HCT116 (cell line): ENCODE measurements at regions not wholly inside any gene's neighbourhood (a gene's known extent, or its start where the extent isn't known, plus 50 kb on each side); places are given as distances from the start of the nearest gene placed in this dataset.

ENCODE experiments used
- ATAC-seq: fragments of 200-7000 bp; cut with Tn5 transposase; 2 replicates; pipeline ENCODE4 v1.9.1; 2020; ENCODE audit warnings: mild to moderate bottlenecking, moderate library complexity
- BruUV-seq: library from RNA; stranded (reverse); fragments of 400-500 nt; replicated peaks from 2 replicates; lab custom pipeline; 2021; lab: Mats Ljungman, UMichigan
- CTCF ChIA-PET: fragments of 300-600 bp; sonication (Branson Sonifier 250); formaldehyde crosslinking; loops from one replicate; lab custom pipeline; 2021; ENCODE audit warnings: antibody characterized with exemption; lab: Charles Lee
- POLR2A ChIA-PET: fragments of 300-600, 350-600 bp; sonication (Branson Sonifier 250); formaldehyde crosslinking; loops from one replicate; lab custom pipeline; 2021; ENCODE audit warnings: antibody characterized with exemption; lab: Charles Lee
- RAD21 ChIA-PET, 2 experiments: fragments of 300-600 bp; sonication (Branson Sonifier 250); formaldehyde crosslinking; loops; one replicate each; lab custom pipeline; 2023; ENCODE audit warnings: low total read pairs in 2 of 2; ENCODE audit not compliant: uncharacterized antibody in 2 of 2, unreplicated experiment in 2 of 2, low non-redundant PET in 1 of 2; lab: Charles Lee
- DNase-seq: peaks from one replicate; pipeline ENCODE4 v3.0.0-alpha.2; 2010; ENCODE audit warnings: low read depth, low spot score
- H2AFZ ChIP-seq: fragments of 200-600 bp; shearing (Covaris generic), sonication (generic); 2 replicates; pipeline ENCODE4 v1.6.1; 2017; ENCODE audit warnings: low read depth, mixed run types, mixed read lengths, antibody characterized with exemption, low read length; ENCODE audit not compliant: poor library complexity, severe bottlenecking
- H3K27ac ChIP-seq: 2 replicates; pipeline ENCODE4 v1.5.1; 2012; ENCODE audit warnings: low read depth, low read length
- H3K27me3 ChIP-seq: fragments of 200-600 bp; sonication (generic); 2 replicates; pipeline ENCODE4 v1.6.1; 2016; ENCODE audit warnings: mixed run types, low read length, mixed read lengths; ENCODE audit not compliant: insufficient read depth
- H3K36me3 ChIP-seq, 2 experiments: fragments of 200-500 bp in 1 of 2; fragments of 200-600 bp in 1 of 2; sonication (Bioruptor generic) in 1 of 2; sonication (generic) in 1 of 2; 2 replicates each; pipeline versions ENCODE4 v1.5.1 to v1.6.1; 2014 to 2016; ENCODE audit warnings: low read length in 2 of 2, inconsistent platforms in 1 of 2, mixed read lengths in 1 of 2, mixed run types in 1 of 2; ENCODE audit not compliant: insufficient read depth in 2 of 2, control insufficient read depth in 1 of 2
- H3K4me1 ChIP-seq, 2 experiments: fragments of 200-600 bp in 1 of 2; sonication (generic) in 1 of 2; 2 replicates each; pipeline versions ENCODE4 v1.5.1 to v1.6.1; 2012 to 2017; ENCODE audit warnings: low read length in 2 of 2, inconsistent platforms in 1 of 2, mild to moderate bottlenecking in 1 of 2, mixed read lengths in 1 of 2, mixed run types in 1 of 2, moderate library complexity in 1 of 2; ENCODE audit not compliant: insufficient read depth in 2 of 2, control insufficient read depth in 1 of 2
- H3K4me2 ChIP-seq: fragments of 200-600 bp; sonication (generic); 2 replicates; pipeline ENCODE4 v1.6.1; 2017; ENCODE audit warnings: mixed run types, low read length, mixed read lengths
- H3K4me3 ChIP-seq, 2 experiments: fragments of 200-600 bp in 1 of 2; sonication (generic) in 1 of 2; replicated peaks in 1 of 2; 2 replicates each; pipeline ENCODE4 v1.5.1; 2011 to 2016; ENCODE audit warnings: low read length in 2 of 2, control low read depth in 1 of 2, low read depth in 1 of 2, mild to moderate bottlenecking in 1 of 2, mixed read lengths in 1 of 2, mixed run types in 1 of 2
- H3K79me2 ChIP-seq: fragments of 200-600 bp; sonication (generic); 2 replicates; pipeline ENCODE4 v1.6.1; 2017; ENCODE audit warnings: mild to moderate bottlenecking, mixed run types, low read length, moderate library complexity, mixed read lengths; ENCODE audit not compliant: insufficient read depth
- H3K9ac ChIP-seq: fragments of 200-600 bp; sonication (generic); 2 replicates; pipeline ENCODE4 v1.6.1; 2016; ENCODE audit warnings: low read length, mixed read lengths
- H3K9me2 ChIP-seq: fragments of 200-600 bp; sonication (generic), shearing (Covaris generic); 2 replicates; pipeline ENCODE4 v1.6.1; 2017; ENCODE audit warnings: mixed run types, mild to moderate bottlenecking, moderate library complexity; ENCODE audit not compliant: insufficient read depth
- H3K9me3 ChIP-seq, 2 experiments: fragments of 200-500 bp in 1 of 2; fragments of 200-600 bp in 1 of 2; sonication (Bioruptor generic) in 1 of 2; sonication (generic) in 1 of 2; 2 replicates each; pipeline ENCODE4 v1.6.1; 2014 to 2017; ENCODE audit warnings: low read length in 2 of 2, mixed read lengths in 2 of 2, inconsistent platforms in 1 of 2, low read depth in 1 of 2, mild to moderate bottlenecking in 1 of 2, mixed run types in 1 of 2, moderate library complexity in 1 of 2; ENCODE audit not compliant: control insufficient read depth in 1 of 2, insufficient read depth in 1 of 2
- H4K20me1 ChIP-seq: fragments of 200-600 bp; sonication (generic), shearing (Covaris generic); 2 replicates; pipeline ENCODE4 v1.6.1; 2017; ENCODE audit warnings: mixed run types, mild to moderate bottlenecking, moderate library complexity; ENCODE audit not compliant: insufficient read depth
- CEBPB ChIP-seq: IDR thresholded peaks from 2 replicates; pipeline ENCODE4 v1.6.1; 2012; ENCODE audit warnings: low read depth
- CTCF ChIP-seq, 3 experiments: fragments of 200-600 bp in 1 of 3; sonication (generic) in 1 of 3; IDR thresholded peaks in 2 of 3; conservative IDR thresholded peaks in 1 of 3; 2 replicates each; pipeline ENCODE4 v1.5.1; 2012 to 2017; ENCODE audit warnings: low read depth in 2 of 3, low read length in 2 of 3, antibody characterized with exemption in 1 of 3, borderline replicate concordance in 1 of 3, control low read depth in 1 of 3, mild to moderate bottlenecking in 1 of 3, mixed read lengths in 1 of 3, mixed run types in 1 of 3, moderate library complexity in 1 of 3; ENCODE audit not compliant: insufficient read depth in 1 of 3
- JUND ChIP-seq: IDR thresholded peaks from 2 replicates; pipeline ENCODE4 v1.6.1; 2012
- POLR2AphosphoS5 ChIP-seq: IDR thresholded peaks from 2 replicates; pipeline ENCODE4 v1.6.1; 2011; ENCODE audit warnings: mild to moderate bottlenecking, low read depth, low read length, moderate library complexity
- SIN3A ChIP-seq: IDR thresholded peaks from 2 replicates; pipeline ENCODE4 v1.6.1; 2012; ENCODE audit warnings: low read depth
- TCF7L2 ChIP-seq: IDR thresholded peaks from 2 replicates; pipeline ENCODE4 v1.7.0; 2011; ENCODE audit warnings: borderline replicate concordance, inconsistent platforms; ENCODE audit not compliant: insufficient read depth, insufficient read length; ENCODE audit errors: extremely low read depth
- ZFX ChIP-seq: fragments of 450-650 bp; IDR thresholded peaks from 2 replicates; pipeline ENCODE4 v1.6.1; 2017
- ZNF274 ChIP-seq: fragments of 200-500 bp; sonication (Bioruptor generic); IDR thresholded peaks from 2 replicates; pipeline ENCODE4 v1.6.1; 2014; ENCODE audit warnings: mild to moderate bottlenecking, low read depth, low read length, inconsistent platforms
- intact Hi-C: fragments of 100-400 bp; cut with micrococcal nuclease; formaldehyde crosslinking; loops from 2 replicates; pipeline ENCODE4 v1.10.0; 2022

GRCh38 chr3:182562274-182562673 lies 231.0 kb upstream of the ATP11B start:
- POLR2A ChIA-PET = no interaction called here
- H3K9me3 ChIP-seq = peaks cover 0 to 3% of the 10 kb centered on the region in 2 experiments; a peak in 1 of 4 replicates
- TF ChIP-seq CTCF (IDR thresholded peaks at IDR 0.05 in 2 of 3, conservative IDR thresholded peaks at IDR 0.05 in 1 of 3; ENCODE audit: borderline replicate concordance in 1 of 3, insufficient read depth in 1 of 3, low read depth in 2 of 3, low read length in 2 of 3) (no peak), ZNF274 (no peak), TCF7L2 (no peak), SIN3A (no peak), JUND (no peak)
- CTCF ChIA-PET = no interaction called here
- intact Hi-C loops = no loop called here
- no TSS peak for BruUV-seq
- no peaks in the 10 kb centered on the region for H3K36me3 ChIP-seq
- no peak overlapping the region for H3K4me3 ChIP-seq
- H3K9ac ChIP-seq = no peak overlapping the region
- no peak for DNase-seq
- no peak for ATAC-seq
- no peaks in the 10 kb centered on the region for H4K20me1 ChIP-seq
- RAD21 ChIA-PET = no interaction called here
- H3K4me1 ChIP-seq = no peaks in the 10 kb centered on the region
- no peaks in the 10 kb centered on the region for H3K79me2 ChIP-seq
- H3K27ac ChIP-seq = no peak overlapping the region
- no peak overlapping the region for H2AFZ ChIP-seq
- H3K27me3 ChIP-seq = no peaks in the 10 kb centered on the region
- H3K9me2 ChIP-seq = no peaks in the 10 kb centered on the region
- H3K4me2 ChIP-seq = no peak overlapping the region

- no peak for ATAC-seq
- no peak for DNase-seq
- Histone ChIP-seq H3K4me3 (no peak overlapping the region), H3K79me2 (no peaks in the 10 kb centered on the region), H3K36me3 (no peaks in the 10 kb centered on the region), H3K9me2 (no peaks in the 10 kb centered on the region), H3K4me1 (no peaks in the 10 kb centered on the region), H3K27me3 (no peaks in the 10 kb centered on the region), H4K20me1 (no peaks in the 10 kb centered on the region), H3K4me2 (no peak overlapping the region), H3K27ac (no peak overlapping the region), H3K9me3 (no peaks in the 10 kb centered on the region), H3K9ac (no peak overlapping the region), H2AFZ (no peak overlapping the region)
- RAD21 ChIA-PET = no interaction called here
- POLR2A ChIA-PET = no interaction called here
- intact Hi-C loops = no loop called here
- no TSS peak for BruUV-seq
- TF ChIP-seq ZFX (no peak), TCF7L2 (no peak), POLR2AphosphoS5 (no peak), CEBPB (no peak)
- CTCF ChIA-PET = no interaction called here
Observed at GRCh38 chr3:182565916-182566796, 227.1 kb upstream of the ATP11B start.
